ENCODE measurements at regions not wholly inside any gene's neighbourhood (a gene's known extent, or its start where the extent isn't known, plus 50 kb on each side); places are given as distances from the start of the nearest gene placed in this dataset.

DNA sequence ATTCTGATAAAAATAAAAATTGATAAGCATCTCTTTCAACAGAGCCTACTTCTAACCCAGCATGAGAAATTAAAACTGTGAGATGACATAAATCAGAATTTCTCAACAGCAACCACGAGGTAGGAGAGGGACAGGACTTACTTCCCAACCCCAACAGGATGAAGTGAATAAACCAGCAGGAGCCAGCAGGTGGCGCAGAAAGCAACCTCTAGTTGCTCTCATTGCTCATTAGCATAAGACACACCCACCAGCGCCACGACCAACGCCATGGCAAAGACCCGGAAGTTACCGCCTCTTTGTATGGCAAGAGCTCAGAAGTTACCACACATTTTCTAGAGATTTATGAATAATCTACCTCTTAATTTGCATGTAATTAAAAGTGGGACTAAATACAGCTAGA, 189.4 kb upstream of the CDH8 start:
- peak; percentile 10 for DNase-seq

DNA sequence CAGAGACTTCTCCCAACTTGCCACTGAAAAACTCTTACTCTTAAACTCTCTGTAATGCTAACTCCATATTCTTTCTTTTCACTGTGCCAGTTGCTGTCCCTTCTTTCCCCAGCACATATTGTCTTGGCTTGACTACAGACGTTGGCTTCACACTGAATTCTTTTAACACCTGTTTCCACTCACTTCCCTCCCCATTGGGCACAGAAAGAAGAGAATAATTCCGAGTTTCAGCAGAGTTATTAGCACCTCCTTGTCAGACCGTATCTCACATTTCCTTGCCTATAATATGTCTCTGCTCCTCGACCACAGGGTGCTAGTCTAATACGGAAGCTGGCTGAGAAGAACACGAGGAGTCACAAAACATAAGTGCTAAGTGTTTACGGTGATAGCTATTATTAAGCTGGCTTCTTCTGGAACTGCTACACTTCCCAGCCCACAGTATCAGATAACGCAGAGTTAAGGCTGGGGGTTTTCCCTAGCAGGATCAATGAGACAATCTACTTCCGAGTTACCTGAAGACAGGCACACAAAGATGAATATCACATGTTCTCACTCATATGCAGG, 188.5 kb upstream of the CDH8 start:
- no peak for DNase-seq

DNA sequence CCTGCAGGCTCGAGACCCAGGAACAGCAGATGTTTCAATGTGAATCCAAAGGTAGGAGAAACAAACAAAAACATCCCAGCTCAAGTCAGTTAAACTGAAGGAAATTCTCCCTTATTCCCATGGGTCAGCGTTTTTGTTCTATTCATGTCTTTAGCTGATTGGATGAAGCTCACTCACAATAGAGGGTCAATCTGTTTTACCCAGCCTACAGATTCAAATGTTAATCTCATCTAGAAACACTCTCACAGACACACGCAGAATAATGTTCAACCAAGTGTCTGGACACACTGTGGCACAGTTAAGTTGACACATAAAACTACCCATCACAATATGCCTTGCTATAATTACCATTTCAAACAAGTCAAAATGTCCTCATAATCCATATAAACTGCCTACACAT, 180.6 kb upstream of the CDH8 start:
- no peak for DNase-seq

DNA sequence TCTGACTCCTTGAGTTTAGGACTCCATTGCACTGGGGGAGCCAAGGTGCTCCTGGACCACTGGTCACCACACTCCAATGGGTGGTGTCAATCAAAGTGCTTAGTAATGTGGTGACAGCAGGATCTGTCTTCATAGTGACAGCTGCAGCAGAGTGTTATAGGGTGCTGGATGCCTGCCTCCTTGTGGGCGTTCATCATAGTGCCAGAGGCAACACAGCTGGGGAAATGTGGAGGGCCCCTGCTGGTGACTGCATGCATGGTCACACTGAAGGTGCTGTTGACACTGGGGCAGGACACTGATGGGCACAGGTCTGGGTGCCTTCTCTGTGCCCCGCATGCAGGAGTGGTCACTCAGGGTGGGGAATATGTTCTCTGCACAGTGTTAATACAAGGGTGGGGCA, 177.5 kb upstream of the CDH8 start:
- no peak for DNase-seq

DNA sequence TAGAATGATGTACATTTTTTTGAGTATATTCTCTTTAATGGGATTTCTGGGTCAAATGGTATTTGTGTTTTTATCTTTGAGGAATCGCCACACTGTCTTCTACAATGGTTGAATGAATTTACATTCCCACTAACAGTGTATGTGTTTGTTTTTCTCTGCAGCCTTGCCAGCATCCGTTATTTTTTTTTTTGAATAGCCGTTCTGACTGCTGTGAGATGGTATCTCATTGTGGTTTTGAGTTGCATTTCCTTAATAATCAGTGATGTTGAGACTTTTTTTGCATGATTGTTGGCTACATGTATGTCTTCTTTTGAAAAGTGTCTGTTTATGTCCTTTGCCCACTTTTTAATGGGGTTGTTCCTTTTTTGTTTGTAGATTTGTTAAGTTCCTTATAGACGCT, 172.7 kb upstream of the CDH8 start:
- no peak for DNase-seq

DNA sequence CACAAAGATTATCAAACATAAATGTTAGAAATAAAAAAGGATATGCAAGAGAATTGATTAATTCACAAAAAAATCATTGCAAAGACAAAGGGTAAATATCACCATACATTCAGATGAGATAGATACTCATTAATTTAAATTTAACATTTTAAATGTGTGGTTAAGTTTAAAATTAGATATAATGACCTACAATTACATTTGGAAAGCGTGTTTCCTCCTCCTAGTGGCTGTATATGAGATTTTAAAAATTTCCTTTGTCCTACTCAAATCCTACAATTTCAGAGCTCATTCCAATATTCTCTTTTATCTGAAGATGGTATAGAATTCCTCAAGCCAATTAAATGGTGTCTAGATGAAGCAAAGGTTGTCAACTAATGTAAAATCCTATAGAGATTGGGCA, 169.2 kb upstream of the CDH8 start:
- no peak for DNase-seq

DNA sequence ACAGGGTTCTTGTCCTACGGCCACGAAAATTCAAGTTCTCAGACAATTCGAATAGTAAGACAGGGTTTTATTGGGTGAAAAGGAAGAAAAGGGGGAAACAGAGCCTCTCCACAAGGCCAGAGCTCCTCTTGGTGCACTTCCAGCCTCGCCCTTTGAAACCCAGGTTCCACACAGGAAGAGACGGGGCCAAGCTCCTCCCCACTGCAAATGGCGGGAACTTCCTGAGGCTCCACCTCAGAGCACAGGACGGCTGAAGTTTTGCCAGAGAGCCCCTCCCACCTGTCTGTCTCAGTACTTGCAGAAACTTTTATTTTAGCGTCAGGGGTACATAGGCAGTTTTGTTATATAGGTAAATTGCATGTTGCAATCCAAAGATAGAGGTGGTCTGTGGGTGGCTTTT, 165.7 kb upstream of the CDH8 start:
- DNase-seq, result no peak

DNA sequence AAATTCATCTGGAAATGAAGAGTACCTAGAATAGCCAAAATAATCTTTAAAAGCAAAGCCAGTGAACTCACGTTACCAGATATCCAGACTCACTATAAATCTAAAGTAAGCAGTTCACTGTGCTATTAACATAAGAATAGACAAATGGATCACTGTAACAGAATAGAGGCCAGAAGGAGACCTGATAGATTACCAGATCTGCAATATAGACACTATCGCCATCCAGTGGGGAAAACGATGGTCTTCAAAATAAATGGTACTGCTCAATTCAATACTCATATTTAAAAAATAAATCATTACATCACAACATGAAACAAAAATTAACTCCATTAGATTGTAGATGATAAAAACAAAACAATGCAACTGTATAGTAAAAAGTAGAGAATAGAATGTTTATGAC, 158.6 kb upstream of the CDH8 start:
- DNase-seq, result no peak

DNA sequence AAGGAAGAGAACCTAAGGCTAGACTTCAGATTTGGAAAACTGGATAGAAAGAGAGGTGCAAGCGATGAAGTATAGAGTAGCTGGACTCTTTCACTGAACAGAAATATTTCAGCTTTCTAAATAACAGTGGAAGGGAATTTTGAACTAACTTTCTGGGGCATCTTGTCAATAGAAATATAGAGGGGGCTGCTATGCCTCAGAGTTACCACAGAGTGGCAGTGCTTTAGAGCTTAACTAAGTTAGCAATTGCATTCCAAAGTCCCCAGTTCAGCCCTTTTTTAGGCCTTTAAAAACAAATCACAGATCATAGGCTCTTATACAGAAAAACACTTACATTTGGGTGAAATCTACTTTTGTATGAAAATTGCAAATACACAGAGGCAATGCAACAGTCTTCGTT, 154.2 kb upstream of the CDH8 start:
- DNase-seq, result no peak

DNA sequence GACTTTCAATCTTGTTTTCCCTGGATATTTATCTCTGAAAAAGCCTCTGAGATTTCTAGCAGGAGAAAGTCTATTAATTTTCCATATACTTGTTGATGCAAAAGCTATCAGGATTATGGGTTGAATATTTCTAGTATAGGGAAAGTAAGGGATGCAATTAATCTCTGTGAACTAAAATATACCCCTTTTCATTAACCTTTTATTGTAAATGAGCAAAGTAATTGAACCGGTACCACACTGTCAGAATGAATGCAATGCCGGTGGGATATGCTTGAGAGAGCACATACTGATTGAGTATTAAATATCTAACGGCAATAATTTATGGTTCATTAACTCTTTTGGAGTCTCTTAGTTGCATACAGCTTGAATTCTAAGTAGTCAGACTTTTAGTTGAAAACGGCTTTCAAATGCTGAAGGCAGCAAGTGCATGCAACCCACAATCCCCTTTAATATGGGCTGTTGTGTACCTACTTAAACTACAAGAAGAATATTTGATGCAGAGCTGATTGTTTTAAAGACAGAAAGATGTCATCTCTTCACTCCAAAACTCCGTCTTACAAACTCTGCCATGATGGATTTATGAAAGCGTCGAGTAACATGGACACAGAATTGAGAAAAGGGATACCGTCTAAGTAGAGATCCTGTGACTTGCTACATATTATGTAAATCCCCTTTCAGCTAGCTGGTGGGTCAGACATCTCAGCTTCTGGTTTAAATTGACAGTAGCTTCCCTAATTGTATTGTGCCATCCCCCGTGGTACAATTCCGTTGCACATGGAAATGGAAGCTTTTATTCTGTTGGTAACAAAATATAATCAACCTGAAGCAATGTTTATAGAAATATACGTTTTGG, 141.3 kb upstream of the CDH8 start:
- no peak for DNase-seq

DNA sequence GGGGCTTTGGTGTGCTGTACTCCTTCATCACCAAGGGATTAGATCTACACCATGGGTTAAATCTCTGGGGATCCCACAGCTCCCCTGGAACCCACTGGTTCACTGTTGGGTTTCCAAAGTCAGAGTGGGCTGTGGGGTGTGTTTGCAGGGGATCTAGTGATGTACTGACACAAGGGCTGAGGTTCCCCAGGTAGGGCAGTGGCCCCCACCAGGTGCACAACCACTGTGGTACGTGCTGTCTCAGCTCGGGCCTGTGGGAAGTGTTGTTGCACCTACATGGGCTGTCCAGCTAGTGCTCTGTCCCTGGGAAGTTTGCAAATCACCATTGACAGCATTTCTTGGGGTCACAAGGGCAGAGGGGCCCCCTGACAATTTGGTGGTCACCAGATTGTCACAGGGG, 134.4 kb upstream of the CDH8 start:
- no peak for DNase-seq

DNA sequence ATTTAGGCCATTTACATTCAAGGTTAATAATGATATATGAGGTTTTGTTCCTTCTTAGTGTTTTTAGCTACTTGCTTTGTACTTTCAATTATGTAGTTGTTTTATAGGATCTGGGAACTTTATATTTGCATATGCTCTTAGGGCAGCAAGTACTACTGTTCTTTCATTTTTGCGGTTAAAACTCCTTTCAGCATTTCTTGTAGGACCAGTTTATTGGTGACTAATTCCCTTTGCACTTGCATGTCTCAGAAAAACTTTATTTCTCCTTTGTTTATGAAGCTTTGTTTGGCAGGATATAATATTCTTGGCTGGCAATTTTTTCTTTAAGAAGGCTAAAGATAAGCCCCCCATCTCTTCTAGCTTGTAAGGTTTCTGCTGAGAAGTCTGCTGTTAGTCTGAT, 131.3 kb upstream of the CDH8 start:
- DNase-seq, result no peak

DNA sequence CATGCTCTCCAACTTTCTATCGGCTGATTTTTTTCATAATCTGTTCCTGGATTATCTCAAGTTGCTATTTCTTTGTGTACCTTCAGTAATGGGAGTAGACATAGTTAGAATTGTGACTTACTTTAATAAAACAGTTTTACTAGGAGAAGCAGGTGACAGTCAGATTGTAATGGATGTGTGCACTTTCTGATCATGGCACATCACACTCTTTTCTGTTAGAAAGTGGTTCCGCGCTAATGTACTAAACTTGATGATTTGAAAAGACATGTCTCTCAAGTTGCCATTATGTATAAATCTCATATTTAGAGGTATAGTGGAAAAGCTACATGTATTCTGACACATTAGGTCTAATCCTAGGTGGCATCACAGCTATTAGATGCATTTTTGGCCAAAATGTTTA, 121.3 kb upstream of the CDH8 start:
- DNase-seq, result no peak

DNA sequence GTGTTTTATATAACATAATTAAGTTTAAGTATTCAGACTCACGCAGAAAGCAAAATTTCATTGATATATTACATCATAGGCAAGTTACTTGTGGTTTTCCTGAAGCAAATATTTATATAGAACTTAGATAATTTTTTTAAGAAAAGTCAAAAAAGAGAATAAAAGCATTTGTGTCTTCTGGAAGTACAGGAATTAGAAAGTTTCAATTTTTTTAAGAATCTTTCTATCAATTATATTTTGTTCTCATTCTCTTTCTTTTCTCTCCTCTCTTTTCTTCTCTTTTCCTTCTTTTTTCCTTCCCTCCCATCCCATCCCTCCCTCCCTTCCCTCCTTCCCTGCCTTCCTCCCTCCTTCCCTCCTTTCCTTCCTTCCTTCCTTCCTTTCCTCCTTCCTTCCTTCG, 120.7 kb upstream of the CDH8 start:
- no peak for DNase-seq

DNA sequence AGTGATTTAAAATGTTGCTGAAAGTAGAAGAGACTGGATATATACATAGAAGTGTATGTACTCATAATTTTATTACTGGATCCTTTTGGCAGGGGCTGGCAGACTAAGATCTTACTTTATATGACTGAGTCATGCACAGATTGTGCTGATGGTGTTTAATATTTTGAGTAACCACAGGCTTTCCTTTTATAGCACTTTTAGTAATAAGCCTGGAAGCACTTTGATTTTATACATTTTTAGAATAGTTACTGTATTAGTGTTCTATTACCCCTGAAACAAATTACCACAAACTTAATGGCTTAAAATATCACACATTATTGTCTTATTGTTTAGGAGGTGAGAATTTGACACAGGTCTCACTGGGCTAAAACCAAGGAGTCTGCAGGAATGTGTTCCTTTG, 113.4 kb upstream of the CDH8 start:
- DNase-seq, result no peak

DNA sequence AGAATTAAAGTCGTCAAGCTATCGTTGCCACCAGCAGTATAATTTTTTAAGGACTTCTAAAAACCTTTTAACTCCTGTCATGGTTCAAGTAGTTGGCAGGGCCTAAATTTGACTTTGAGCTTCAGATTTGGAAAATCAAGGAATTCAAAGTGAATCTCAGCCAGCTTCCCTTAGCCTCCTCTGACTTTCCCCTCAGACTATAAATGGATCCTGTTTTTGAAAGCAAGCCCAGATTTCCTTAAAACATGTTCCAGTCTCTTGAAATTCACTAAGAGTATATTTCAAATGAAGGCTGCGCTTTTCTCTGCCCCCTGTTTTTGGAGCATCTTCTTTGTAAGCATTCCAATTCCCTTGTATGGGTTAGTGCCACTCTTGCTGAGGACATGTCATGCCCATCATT, 101.8 kb upstream of the CDH8 start:
- DNase-seq, result no peak

DNA sequence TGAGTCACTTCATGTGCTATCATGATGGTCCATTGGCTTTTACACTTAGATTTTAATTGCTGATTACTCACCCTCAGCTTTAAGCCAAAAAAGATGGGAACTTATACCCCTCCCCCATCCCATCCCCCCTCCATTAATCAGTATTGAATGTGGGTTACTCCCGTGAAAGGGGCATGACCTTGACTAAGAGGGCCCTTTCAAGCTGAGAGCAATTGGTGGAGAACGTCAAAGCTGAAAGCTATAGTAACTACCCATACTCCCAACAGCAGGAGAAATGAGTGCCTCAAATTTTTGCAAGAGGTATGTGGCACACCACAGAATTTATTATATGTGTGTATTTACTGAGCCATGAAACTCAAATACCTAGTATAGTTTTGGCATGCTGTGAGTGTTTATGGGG, 99.7 kb upstream of the CDH8 start:
- no peak for DNase-seq

DNA sequence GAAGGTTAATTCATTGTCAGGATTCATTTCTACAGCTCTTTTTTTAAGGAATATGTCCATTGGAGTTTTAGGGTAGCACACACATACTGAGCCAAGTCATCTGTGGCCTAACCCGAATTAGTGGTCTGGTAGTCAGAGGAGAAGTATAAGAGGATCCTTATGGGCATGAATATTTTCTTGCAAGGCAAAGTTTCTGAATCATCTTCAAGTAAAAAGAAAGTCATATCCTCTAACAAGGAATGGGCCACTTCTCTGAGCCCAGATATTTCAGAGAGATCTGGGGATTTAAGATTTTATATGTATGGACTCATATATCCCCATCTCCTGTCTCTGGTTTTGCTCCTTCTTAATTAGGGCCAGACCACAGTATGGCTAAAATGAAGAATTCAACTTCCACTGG, 99.2 kb upstream of the CDH8 start:
- DNase-seq, result no peak

DNA sequence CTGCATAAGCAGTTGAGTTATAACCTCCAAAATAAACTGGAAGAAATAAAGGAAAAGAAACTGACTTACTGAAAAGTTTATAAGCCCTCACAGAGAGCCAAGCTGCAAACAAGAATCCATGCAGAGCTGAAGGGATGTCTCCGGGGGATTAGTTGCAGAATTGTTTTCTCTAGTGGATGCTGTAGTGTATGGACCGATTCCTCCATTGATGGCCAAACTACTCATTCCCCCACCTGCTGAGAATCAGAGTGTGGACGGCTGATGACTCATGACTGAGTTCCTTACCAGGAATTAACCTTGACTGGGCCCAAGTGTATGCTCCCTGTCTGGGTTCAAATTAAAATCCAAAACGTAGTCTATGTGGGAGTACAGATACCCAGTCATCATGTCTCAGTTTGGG, 93.9 kb upstream of the CDH8 start:
- DNase-seq, result no peak

DNA sequence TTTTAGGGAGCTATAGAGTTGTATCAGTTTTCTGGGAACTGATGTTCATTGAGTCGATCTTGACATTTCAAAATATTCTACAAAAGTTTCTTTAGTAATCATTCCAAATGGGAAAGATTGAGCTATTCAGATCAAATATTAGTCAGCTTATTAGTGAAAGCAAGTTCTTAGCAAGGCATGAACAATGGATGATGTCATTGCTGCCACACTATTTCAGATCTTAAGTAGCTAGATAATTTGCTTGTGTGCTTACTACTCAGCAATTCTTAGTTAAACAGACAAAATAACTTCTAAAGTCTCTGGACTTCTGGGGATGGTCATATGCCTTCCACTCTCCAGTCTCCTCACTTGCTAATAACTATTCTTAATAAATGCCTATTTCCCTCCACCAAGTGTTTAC, 69.0 kb upstream of the CDH8 start:
- no peak for DNase-seq

DNA sequence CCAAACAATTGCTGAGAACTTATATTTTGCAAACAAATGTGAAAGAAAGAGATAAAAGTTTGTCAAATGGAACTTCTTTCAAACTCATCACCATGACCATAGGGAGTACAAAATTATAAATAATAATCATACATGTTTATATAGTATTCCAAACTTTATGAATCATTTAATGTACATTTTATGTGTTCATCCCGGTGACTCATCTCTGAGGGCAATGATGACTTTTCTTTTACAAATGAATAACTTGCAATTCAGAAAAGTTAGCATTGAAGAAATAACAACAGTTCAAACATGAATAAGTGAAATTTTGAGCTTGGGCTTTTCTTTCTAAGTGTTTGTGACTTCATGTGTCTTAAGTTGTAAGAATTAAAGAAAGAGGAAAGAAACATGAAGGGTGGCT, 66.3 kb upstream of the CDH8 start:
- DNase-seq, result no peak

DNA sequence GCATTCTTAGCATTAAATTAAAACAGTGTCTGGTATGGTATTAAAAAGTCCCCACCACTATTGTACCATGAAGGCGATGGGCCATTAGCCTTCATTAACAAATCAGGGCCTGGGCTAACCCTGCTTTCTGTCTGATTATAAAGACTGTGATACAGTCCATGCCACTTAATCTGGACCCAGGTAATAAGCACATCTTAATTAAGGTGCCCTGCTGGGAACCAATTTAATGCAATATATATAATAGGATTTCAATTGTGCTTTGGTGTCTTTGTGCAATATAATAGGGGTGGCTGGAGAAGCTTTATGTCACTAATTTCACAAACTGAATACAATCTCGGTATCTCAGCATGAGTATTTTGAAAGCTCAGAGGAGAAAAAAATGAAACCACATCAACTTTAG, 64.4 kb upstream of the CDH8 start:
- DNase-seq, result no peak

DNA sequence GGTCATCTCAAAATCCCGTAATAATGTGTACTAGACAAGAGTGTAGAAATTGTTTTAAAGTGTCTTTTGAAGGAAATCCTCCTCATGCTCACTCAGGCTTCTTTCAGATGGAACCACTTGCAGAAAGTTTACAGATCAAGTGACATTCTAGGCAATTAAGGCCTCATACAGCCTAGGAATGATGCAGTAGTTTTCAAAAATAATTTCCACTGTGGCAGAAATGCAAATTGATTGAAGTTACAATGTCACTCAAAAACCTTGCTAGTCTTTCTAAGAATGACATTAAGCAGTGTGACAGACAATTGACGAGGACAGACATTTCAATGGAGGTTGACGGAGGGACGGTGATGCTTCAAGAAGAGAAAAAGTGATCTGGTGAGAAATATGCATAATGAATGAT, 53.5 kb upstream of the CDH8 start:
- no peak for DNase-seq

DNA sequence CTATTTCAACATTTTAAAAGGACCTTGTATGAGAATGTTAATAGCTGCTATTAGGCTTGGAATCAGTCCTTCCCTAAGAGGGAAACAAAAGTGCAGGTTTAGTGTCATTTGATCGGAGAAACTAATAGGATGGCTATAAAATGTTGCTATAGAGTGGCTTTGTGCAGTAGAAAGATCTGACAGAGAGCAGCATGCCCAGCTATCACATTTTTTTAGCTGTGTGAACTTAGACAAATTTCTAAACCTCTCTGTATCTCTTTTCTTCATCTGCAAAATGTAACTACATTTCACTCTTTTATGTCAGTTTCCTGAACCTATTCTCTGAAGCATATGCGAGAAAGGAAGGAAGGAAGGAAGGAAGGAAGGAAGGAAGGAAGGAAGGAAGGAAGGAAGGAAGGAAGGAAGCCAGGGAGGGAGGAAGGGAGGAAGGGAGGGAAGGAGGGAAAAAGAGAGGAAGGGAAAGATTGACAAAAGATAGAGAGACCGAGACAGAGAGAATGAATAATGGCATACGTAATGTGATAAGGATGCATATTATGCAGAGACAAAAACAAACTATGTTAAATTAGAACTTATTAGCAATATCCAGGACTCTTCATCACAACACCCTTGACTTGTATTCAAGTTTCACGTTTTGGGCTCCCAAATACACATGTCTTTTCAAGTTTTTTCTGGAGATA, 52.6 kb upstream of the CDH8 start:
- DNase-seq, result no peak

Data from NCI-H2029 treated with DMSO at 0.1 percent for 48 hours (cell line).